NCI-H226 (cell line): ENCODE measurements at regions not wholly inside any gene's neighbourhood (a gene's known extent, or its start where the extent isn't known, plus 50 kb on each side); places are given as distances from the start of the nearest gene placed in this dataset.
A peak's percentile ranks its signal among the peaks of the same experiment; 100 is the strongest.
"Not testable (repeated sequence)": the region's sequence is repeated elsewhere in the genome, so short reads cannot be mapped to it uniquely, and the experiment has no call there.

Experiments
- DNase-seq: peaks from one replicate; pipeline ENCODE4 v3.0.0-alpha.2; 2015

DNA sequence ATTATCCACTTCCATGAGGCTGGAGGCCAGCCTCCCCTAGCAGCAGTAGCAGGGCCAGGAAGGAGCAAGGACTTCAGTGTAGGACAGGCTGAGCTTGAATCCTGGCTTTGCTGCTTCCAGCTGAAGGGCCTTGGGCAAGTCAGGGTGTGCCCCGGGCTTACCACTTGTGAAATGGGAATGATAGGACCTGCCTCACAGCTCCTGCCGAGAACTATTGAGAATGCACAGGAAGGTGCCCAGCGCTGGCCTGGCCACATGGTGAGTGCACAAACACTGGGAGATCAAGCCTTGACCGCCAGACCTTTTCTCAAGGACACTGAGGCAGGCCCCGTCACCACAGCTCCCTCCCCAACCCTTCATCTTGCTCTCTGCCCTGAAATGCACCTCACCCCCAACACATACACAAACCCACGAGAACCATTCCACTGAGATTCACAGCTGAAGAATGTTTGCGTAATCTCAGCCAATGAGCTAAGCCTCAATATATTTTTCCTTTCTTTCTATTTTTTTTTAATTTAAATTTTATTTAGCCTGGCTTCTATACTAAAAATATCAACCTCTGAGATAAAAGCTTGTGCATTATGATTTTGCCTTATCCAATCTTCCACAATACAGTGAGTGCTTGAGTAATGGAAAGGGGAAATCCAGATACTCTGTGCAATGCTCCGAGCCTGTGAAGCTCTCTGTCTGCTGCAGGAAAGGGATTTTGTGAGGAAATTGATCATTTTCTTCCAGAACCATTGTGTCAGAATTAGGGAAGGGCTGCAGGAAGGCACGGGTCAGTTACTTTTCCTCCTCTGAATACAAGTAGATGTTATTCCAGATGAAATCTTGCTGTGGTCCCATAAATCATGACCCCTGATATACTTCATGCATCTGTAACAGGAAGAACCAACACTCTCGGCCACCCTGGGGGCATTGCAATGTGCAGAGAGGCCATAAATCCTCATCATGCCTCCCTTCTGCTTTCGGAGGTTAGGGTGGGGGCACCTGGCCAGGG lies 193.9 kb downstream of the TLE3 start:
- DNase-seq: peak; percentile 39

DNA sequence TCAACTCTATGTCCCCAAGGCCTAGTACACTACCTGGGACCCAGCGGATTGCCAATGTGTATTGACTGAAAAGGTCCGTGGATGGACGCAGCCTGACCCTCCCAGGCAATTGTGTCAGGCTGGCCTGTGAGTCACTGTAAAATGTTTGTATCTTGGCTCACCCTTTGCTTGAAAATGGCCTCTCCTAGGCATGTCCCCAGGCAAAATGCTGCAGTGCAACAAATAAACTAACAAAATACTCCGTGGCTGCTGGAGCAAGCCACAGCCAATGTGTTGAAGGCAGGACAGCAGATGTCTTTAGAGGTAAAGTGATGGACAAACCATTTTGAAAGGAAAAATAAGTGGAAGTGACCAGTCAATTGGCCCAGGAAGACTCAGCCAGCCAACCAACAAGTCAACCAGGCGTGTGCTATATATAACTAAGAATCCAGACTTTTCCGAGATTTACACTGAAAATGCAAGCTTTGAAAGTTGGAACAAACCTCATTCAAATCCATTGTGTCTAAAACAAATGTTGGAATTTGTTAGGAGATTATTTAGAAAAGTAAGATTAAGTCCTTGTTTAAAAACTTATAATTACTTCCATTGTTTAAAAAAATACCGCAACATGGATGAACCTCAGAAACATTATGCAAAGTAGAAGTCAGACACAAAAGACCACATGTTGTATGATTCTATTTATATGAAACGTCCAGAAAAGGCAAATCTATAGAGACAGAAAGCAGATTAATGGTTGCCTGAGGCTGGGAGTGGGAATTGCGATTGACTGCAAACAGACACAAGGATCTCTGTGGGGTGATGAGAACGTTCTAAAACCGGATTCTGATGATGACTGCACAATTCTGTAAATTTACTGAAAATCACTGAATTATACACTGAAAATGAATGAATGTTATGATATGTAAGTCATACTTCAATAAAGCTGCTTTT lies 191.2 kb downstream of the TLE3 start:
- DNase-seq: no peak

DNA sequence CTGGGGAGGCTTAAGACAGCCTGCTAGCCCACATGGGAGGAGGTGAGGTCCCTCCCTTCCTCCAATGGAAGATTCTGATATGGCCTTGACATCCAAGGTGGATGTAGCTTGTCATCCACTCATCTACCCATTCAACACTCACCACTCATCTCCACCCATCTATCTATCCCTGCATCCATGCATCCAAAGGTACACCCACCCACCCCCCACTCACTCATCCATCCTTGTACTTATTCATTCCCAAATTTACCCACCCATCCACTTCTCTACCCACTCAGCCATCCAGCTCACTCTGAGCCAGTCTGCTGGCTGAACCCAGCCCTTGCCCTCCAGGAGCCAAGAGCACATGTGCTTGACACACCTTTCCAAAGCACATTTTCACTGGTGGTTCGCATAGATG lies 189.7 kb downstream of the TLE3 start:
- no peak for DNase-seq

DNA sequence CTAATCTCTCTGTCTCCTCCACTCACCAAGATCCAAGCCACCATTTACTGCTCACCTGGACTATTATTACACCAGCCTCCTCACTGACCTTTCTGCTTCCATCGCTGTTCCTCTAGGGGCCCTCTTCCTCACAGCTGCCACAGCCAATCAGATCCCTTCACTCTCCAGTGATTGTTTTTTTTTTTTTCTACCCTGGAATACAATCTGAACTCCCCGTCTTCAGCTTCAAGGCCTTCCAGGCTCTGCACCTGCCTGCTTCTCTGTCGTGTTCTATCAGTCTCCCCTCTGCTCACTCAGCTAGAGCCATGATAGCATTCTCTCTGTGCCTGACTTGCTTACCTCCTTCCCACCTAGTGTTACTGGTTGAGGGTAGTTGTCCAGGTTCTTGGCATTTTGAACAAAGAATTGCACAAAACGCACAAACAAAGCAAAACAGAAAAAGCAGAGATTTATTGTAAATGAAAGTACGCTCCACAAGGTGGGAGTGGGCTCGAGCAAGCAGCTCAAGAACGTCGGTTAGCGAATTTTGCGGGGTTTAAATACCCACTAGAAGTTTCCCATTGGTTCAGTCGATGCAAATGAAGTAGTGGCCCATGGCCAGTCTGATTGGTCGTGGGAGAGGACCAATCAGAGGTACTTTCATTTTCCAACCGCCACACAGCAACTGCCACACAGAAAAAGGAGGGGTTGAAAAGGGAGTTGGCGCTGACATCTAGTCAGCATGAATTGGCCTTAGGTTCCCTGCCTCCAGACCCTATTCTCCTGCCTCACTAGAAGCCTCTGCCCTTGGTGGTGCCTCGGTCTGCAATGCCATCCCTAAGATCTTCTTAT lies 188.9 kb downstream of the TLE3 start:
- DNase-seq: no peak

DNA sequence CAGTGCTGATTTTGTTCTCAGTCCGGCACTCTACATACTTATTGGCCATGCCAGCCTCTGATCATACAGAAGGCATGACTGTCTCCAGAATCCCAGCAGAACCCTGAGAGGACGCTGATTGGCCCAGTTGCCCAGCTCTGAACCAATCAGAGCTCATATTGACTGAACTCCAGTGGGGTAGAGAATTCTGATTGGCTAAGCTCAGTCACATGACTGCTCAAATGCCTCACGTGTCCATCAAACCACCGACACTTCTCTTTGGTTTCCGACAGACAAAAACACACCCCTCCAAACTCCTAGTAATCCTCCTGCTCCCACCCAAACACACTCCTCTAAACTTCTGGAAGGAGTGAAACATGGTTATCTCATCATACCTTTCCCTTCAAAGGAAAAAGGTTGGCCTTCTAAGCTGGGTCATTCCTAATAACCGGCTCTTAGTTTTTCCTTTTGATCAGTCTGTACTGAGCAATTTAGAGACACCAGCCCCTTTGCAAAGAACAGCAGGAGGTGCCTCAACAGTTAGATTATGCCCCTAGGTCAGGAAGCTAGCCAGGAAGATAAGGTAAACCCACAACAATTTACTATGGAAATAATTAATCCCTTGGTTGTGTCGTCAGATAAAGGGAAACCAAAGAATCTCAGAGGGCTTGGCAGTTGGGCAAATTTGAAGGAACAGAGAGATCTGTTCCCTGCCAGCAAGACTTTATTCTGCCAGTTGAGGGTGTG lies 187.8 kb downstream of the TLE3 start:
- peak; percentile 29 for DNase-seq

- DNase-seq: no peak
These were observed 187.2 kb downstream of the TLE3 start for GRCh38 chr15:69910514-69910913.

- DNase-seq: no peak
These were observed 185.6 kb downstream of the TLE3 start for GRCh38 chr15:69912116-69912515.

- no peak for DNase-seq
These were observed 183.7 kb downstream of the TLE3 start for GRCh38 chr15:69914040-69914439.

GRCh38 chr15:69914960-69915359 lies 182.8 kb downstream of the TLE3 start:
- DNase-seq: no peak

DNA sequence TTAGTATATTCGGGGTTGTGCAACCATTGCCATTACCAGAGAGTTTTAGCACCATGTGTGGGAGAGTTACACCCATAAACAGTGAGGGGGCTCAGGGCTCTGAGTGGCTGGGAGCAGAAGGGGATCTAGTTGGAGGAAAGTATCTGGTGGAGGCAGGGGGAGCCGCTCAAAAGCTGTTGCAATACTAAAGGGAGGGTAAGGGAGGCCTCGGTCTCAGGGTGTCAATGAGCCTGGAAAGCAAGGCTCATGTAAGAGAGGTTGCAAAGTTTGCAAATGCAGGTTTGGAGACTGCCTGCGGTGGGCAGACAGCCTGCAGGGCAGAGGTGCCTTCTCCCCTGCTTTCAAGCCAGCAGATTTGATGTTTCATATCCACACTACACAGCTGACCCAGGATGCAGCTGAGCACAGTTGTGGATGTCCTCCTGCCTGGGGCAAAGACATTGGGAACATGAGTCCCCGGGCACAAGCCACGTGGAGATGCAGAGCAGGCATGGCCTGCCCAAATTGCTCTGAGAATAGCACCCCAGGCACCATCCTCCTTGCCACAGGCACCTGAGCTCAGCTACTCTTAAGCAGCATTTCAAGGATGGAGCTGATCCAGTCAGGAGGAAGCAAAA lies 181.4 kb downstream of the TLE3 start:
- no peak for DNase-seq

DNA sequence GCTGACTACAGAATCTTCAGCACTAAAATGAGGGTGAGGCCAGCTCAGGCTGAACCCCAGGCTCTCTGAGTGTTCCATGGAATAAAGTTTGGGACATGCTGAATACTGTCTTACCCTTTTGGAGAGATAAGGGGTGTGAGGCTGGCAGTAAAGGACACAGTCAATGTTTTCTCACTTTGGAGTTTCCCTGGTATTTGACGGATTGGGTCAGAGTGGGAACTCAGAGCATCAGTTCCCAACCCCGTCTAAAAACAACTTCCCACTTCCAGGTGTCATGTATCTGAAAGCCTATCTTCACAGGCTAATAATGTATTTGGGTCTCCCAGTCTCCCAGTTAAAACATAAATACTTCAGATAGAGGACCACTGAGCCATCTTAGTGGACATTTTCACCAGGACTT lies 180.7 kb downstream of the TLE3 start:
- no peak for DNase-seq

DNA sequence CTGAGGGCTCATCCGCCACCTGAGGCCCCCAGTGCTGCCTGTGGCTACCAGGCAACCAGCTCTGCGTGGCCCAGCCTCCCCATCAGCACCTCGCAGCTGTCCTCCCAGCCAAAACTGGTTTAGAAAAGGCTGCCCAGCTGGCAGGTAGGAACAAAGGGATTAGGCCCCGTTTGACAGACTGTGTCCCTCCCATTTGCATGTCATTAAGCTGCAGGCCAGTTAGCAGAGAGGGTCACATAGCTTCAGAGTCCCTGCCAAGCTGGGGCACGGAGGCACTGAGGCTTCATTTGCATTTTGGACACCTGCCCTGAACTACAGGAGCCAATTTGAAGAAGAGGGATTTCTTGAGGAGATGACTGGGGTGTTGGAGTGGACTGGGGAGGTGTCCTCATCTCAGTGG lies 177.9 kb downstream of the TLE3 start:
- no peak for DNase-seq

DNA sequence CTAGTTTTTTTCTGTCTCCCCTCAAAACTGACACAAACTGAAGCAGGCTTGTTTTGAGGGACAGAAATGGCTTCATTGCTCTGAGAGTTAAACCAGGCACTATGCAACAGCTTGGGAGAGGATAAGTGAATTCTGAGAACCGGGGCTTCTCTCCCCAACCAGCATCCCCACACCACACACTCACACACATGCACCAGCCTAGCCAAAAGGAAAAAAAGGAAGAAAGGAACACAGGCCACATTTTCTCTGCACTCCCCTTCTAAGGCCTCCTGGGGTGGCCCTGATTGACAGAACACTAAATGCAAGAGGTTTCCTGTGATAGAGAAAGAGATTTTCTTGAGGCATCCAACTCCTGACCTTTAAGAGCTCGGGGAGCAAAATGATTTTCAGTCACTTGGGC lies 177.5 kb downstream of the TLE3 start:
- DNase-seq: no peak

- DNase-seq: no peak
These were observed 175.8 kb downstream of the TLE3 start for GRCh38 chr15:69921626-69922619.

GRCh38 chr15:69924531-69924930 lies 173.2 kb downstream of the TLE3 start:
- DNase-seq: no peak

GRCh38 chr15:69926006-69926405 lies 171.7 kb downstream of the TLE3 start:
- DNase-seq: peak; percentile 79

DNA sequence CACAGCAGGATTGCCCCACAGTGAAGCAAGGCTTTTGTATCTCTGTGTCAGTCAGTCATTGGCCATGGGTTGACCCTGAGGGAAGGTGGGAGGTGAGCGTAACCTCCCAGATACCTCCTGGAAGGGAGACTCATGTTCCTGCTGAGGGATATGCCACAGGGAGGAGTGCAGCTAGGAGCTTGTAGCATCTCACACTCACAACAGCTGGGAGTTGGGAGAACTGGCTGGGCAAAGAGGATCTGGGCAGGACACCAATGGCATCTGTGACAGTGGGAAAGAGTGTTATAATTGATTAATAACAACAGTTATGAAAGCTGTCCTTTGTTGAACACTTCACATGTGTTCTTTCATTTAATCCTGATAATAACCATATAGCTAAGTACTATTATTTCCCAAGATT lies 171.0 kb downstream of the TLE3 start:
- DNase-seq: no peak

GRCh38 chr15:69928890-69929289 lies 168.8 kb downstream of the TLE3 start:
- not testable (repeated sequence) for DNase-seq

DNA sequence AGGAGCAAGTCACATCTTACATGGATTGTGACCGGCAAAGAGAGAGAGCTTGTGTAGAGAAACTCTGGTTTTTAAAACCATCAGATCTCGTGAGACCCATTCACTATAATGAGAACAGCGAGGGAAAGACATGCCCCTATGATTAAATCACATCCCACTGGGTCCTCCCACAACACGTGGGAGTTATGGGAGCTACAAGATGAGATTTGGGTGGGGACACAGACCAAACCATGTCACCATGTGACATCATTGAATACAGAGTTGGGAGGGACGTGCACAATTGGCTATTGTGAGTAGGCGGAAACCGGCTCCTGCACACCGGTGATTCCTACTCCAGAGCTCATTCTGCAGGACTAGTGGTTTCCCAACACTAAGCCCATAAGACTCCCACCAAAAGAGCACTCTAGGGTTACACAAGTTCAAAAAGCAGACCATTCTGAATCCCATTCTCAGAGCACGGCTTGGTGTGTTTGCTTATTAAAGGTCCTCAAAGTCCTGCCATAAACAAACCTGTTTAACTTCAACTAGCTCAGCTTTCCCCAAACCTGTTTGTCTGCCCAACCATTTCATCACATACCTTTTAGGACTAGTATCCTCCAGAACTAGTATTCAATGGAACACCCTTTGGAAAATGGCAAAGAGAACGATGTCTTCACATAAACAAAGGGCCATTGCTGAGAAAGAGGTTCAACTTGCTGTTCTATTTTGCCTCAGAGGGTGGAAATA lies 167.6 kb downstream of the TLE3 start:
- DNase-seq: no peak

GRCh38 chr15:69930754-69931153 lies 167.0 kb downstream of the TLE3 start:
- DNase-seq: no peak
